HEK293 (cell line): ENCODE measurements at regions not wholly inside any gene's neighbourhood (a gene's known extent, or its start where the extent isn't known, plus 50 kb on each side); places are given as distances from the start of the nearest gene placed in this dataset.

ENCODE experiments used
- CTCF ChIA-PET: fragments of 350-600 bp; formaldehyde crosslinking; extraction: SDS; loops from one replicate; lab custom pipeline; 2021; ENCODE audit warnings: antibody characterized with exemption; lab: Yijun Ruan, JAX
- POLR2A ChIA-PET: fragments of 300-600 bp; formaldehyde crosslinking; extraction: SDS; loops from one replicate; lab custom pipeline; 2020; ENCODE audit warnings: antibody characterized with exemption, inconsistent platforms; lab: Yijun Ruan, JAX
- H3K27ac ChIP-seq: fragments of 200-500 bp; sonication (Bioruptor generic); 2 replicates; pipeline ENCODE4 v1.5.1; 2014; ENCODE audit warnings: low read depth, low read length, control low read depth, inconsistent platforms; ENCODE audit errors: extremely low read depth
- H3K36me3 ChIP-seq, 2 experiments: fragments of 200-500 bp in 1 of 2; sonication (Bioruptor generic) in 1 of 2; 1 replicate in 1 of 2; 2 replicates in 1 of 2; pipeline ENCODE4 v1.5.1; 2014 to 2017; ENCODE audit warnings: inconsistent platforms in 2 of 2, low read length in 2 of 2; ENCODE audit not compliant: control insufficient read depth in 2 of 2, insufficient read depth in 1 of 2
- H3K4me1 ChIP-seq: fragments of 200-500 bp; sonication (Bioruptor generic); 2 replicates; pipeline ENCODE4 v1.5.1; 2014; ENCODE audit warnings: mild to moderate bottlenecking, low read length, inconsistent platforms; ENCODE audit not compliant: control insufficient read depth, insufficient read depth
- H3K4me3 ChIP-seq: 2 replicates; pipeline ENCODE4 v1.5.1; 2011; ENCODE audit warnings: low read depth, mild to moderate bottlenecking, control low read depth, low read length, moderate library complexity
- H3K9me3 ChIP-seq: fragments of 200-500 bp; sonication (Bioruptor generic); 2 replicates; pipeline ENCODE4 v1.5.1; 2014; ENCODE audit warnings: low read depth, low read length, inconsistent platforms; ENCODE audit not compliant: control insufficient read depth, insufficient read depth
- KLF8 ChIP-seq: fragments of 450-650 bp; formaldehyde crosslinking; IDR thresholded peaks from 2 replicates; pipeline ENCODE4 v1.5.1; 2016; ENCODE audit warnings: missing biosample characterization, missing genetic modification characterization
- RBAK ChIP-seq: fragments of 450-650 bp; formaldehyde crosslinking; IDR thresholded peaks from 2 replicates; pipeline ENCODE4 v1.5.1; 2016; ENCODE audit warnings: missing biosample characterization, missing genetic modification characterization
- ZNF133 ChIP-seq: fragments of 450-650 bp; formaldehyde crosslinking; IDR thresholded peaks from 2 replicates; pipeline ENCODE4 v1.5.1; 2016; ENCODE audit warnings: missing biosample characterization, missing genetic modification characterization
- ZNF140 ChIP-seq: fragments of 450-650 bp; formaldehyde crosslinking; IDR thresholded peaks from 2 replicates; pipeline ENCODE4 v1.5.1; 2016; ENCODE audit warnings: missing biosample characterization, missing genetic modification characterization
- ZNF146 ChIP-seq: fragments of 450-650 bp; formaldehyde crosslinking; IDR thresholded peaks from 2 replicates; pipeline ENCODE4 v1.5.1; 2016; ENCODE audit warnings: missing biosample characterization, missing genetic modification characterization
- ZNF175 ChIP-seq: fragments of 450-650 bp; formaldehyde crosslinking; IDR thresholded peaks from 2 replicates; pipeline ENCODE4 v1.5.1; 2016; ENCODE audit warnings: missing biosample characterization, missing genetic modification characterization
- ZNF2 ChIP-seq: fragments of 450-650 bp; formaldehyde crosslinking; IDR thresholded peaks from 2 replicates; pipeline ENCODE4 v1.5.1; 2016; ENCODE audit warnings: missing biosample characterization, missing genetic modification characterization
- ZNF221 ChIP-seq: fragments of 450-650 bp; formaldehyde crosslinking; IDR thresholded peaks from 2 replicates; pipeline ENCODE4 v1.5.1; 2017; ENCODE audit warnings: missing biosample characterization, missing genetic modification characterization, borderline replicate concordance
- ZNF280D ChIP-seq: fragments of 450-650 bp; formaldehyde crosslinking; IDR thresholded peaks from 2 replicates; pipeline ENCODE4 v1.5.1; 2016; ENCODE audit warnings: missing biosample characterization, missing genetic modification characterization
- ZNF311 ChIP-seq: fragments of 450-650 bp; formaldehyde crosslinking; IDR thresholded peaks from 2 replicates; pipeline ENCODE4 v1.5.1; 2017; ENCODE audit warnings: missing biosample characterization, missing genetic modification characterization, borderline replicate concordance
- ZNF548 ChIP-seq: fragments of 450-650 bp; formaldehyde crosslinking; IDR thresholded peaks from 2 replicates; pipeline ENCODE4 v1.5.1; 2016; ENCODE audit warnings: missing biosample characterization, missing genetic modification characterization
- ZNF596 ChIP-seq: fragments of 450-650 bp; IDR thresholded peaks from 2 replicates; pipeline ENCODE4 v1.5.0; 2018; ENCODE audit warnings: missing biosample characterization, mild to moderate bottlenecking, missing genetic modification characterization, moderate library complexity
- ZNF600 ChIP-seq: fragments of 450-650 bp; formaldehyde crosslinking; IDR thresholded peaks from 2 replicates; pipeline ENCODE4 v1.5.1; 2016; ENCODE audit warnings: missing biosample characterization, missing genetic modification characterization
- ZNF621 ChIP-seq: fragments of 450-650 bp; formaldehyde crosslinking; IDR thresholded peaks from 2 replicates; pipeline ENCODE4 v1.5.1; 2017; ENCODE audit warnings: missing biosample characterization, missing genetic modification characterization
- ZNF837 ChIP-seq: fragments of 450-650 bp; formaldehyde crosslinking; IDR thresholded peaks from 2 replicates; pipeline ENCODE4 v1.5.1; 2016; ENCODE audit warnings: missing biosample characterization, missing genetic modification characterization
- ZSCAN5A ChIP-seq: fragments of 450-650 bp; formaldehyde crosslinking; IDR thresholded peaks from 2 replicates; pipeline ENCODE4 v1.5.1; 2016; ENCODE audit warnings: missing biosample characterization, missing genetic modification characterization
- TF ChIP-seq, protein P1 (sequence below): fragments of 450-650 bp; IDR thresholded peaks from 2 replicates; pipeline ENCODE4 v1.5.1; 2018; ENCODE audit warnings: missing biosample characterization, mild to moderate bottlenecking, missing genetic modification characterization
- TF ChIP-seq, protein P2 (sequence below): fragments of 450-650 bp; formaldehyde crosslinking; IDR thresholded peaks from 2 replicates; pipeline ENCODE4 v1.5.0; 2017; ENCODE audit warnings: missing biosample characterization, missing genetic modification characterization, borderline replicate concordance
- TF ChIP-seq, protein P3 (sequence below): fragments of 450-650 bp; formaldehyde crosslinking; IDR thresholded peaks from 2 replicates; pipeline ENCODE4 v1.5.1; 2016; ENCODE audit warnings: missing biosample characterization, missing genetic modification characterization
- TF ChIP-seq, protein P4 (sequence below): fragments of 450-650 bp; formaldehyde crosslinking; IDR thresholded peaks from 2 replicates; pipeline ENCODE4 v1.5.1; 2016; ENCODE audit warnings: missing biosample characterization, missing genetic modification characterization, borderline replicate concordance

GRCh38 chr6:25137480-25137879, 141.7 kb upstream of the CARMIL1 start (continued):
- TF ChIP-seq, protein P1, sequence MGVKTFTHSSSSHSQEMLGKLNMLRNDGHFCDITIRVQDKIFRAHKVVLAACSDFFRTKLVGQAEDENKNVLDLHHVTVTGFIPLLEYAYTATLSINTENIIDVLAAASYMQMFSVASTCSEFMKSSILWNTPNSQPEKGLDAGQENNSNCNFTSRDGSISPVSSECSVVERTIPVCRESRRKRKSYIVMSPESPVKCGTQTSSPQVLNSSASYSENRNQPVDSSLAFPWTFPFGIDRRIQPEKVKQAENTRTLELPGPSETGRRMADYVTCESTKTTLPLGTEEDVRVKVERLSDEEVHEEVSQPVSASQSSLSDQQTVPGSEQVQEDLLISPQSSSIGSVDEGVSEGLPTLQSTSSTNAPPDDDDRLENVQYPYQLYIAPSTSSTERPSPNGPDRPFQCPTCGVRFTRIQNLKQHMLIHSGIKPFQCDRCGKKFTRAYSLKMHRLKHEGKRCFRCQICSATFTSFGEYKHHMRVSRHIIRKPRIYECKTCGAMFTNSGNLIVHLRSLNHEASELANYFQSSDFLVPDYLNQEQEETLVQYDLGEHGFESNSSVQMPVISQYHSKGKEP (tag by site-specific recombination): no peak
- TF ChIP-seq ZNF2: no peak
- no peak for TF ChIP-seq ZNF221 (tag by site-specific recombination)

DNA sequence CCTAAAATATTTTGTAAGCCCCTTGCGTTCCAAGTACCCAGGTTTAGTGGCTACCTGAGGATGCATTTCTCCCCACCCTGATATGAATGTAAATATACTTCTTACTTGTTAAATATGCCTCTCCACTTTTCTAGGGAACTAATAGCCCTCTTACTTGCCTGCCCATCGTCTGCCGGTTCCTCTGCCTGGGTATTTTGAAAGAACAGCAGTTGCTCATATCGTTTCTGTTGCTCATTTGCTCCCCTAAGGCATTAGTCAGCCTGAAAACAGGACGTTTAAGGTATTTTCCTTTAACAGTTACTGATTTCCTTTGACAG, 141.3 kb upstream of the CARMIL1 start:
- no peak overlapping the region for H3K27ac ChIP-seq
- no peak for TF ChIP-seq ZNF133 (tag by site-specific recombination)
- TF ChIP-seq, protein P2, sequence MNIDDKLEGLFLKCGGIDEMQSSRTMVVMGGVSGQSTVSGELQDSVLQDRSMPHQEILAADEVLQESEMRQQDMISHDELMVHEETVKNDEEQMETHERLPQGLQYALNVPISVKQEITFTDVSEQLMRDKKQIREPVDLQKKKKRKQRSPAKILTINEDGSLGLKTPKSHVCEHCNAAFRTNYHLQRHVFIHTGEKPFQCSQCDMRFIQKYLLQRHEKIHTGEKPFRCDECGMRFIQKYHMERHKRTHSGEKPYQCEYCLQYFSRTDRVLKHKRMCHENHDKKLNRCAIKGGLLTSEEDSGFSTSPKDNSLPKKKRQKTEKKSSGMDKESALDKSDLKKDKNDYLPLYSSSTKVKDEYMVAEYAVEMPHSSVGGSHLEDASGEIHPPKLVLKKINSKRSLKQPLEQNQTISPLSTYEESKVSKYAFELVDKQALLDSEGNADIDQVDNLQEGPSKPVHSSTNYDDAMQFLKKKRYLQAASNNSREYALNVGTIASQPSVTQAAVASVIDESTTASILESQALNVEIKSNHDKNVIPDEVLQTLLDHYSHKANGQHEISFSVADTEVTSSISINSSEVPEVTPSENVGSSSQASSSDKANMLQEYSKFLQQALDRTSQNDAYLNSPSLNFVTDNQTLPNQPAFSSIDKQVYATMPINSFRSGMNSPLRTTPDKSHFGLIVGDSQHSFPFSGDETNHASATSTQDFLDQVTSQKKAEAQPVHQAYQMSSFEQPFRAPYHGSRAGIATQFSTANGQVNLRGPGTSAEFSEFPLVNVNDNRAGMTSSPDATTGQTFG (tag by site-specific recombination): no peak
- TF ChIP-seq RBAK (tag by site-specific recombination): no peak
- no peak for TF ChIP-seq ZNF548 (tag by site-specific recombination)
- TF ChIP-seq ZNF311 (tag by site-specific recombination): no peak
- TF ChIP-seq ZNF621: no peak
- TF ChIP-seq ZNF221 (tag by site-specific recombination): no peak
- no peak for TF ChIP-seq ZNF146 (tag by site-specific recombination)
- TF ChIP-seq ZNF596 (tag by site-specific recombination): no peak
- TF ChIP-seq ZNF600 (tag by site-specific recombination): no peak
- TF ChIP-seq, protein P3, sequence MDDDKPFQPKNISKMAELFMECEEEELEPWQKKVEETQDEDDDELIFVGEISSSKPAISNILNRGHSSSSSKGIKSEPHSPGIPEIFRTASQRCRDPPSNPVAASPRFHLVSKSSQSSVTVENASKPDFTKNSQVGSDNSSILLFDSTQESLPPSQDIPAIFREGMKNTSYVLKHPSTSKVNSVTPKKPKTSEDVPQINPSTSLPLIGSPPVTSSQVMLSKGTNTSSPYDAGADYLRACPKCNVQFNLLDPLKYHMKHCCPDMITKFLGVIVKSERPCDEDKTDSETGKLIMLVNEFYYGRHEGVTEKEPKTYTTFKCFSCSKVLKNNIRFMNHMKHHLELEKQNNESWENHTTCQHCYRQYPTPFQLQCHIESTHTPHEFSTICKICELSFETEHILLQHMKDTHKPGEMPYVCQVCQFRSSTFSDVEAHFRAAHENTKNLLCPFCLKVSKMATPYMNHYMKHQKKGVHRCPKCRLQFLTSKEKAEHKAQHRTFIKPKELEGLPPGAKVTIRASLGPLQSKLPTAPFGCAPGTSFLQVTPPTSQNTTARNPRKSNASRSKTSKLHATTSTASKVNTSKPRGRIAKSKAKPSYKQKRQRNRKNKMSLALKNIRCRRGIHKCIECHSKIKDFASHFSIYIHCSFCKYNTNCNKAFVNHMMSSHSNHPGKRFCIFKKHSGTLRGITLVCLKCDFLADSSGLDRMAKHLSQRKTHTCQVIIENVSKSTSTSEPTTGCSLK (tag by site-specific recombination): no peak
- TF ChIP-seq ZSCAN5A (tag by site-specific recombination): no peak
- TF ChIP-seq ZNF837 (tag by site-specific recombination): no peak
- TF ChIP-seq ZNF175 (tag by site-specific recombination): no peak
- TF ChIP-seq ZNF280D (tag by site-specific recombination): no peak
- no peak for TF ChIP-seq KLF8 (tag by site-specific recombination)
- TF ChIP-seq, protein P4, sequence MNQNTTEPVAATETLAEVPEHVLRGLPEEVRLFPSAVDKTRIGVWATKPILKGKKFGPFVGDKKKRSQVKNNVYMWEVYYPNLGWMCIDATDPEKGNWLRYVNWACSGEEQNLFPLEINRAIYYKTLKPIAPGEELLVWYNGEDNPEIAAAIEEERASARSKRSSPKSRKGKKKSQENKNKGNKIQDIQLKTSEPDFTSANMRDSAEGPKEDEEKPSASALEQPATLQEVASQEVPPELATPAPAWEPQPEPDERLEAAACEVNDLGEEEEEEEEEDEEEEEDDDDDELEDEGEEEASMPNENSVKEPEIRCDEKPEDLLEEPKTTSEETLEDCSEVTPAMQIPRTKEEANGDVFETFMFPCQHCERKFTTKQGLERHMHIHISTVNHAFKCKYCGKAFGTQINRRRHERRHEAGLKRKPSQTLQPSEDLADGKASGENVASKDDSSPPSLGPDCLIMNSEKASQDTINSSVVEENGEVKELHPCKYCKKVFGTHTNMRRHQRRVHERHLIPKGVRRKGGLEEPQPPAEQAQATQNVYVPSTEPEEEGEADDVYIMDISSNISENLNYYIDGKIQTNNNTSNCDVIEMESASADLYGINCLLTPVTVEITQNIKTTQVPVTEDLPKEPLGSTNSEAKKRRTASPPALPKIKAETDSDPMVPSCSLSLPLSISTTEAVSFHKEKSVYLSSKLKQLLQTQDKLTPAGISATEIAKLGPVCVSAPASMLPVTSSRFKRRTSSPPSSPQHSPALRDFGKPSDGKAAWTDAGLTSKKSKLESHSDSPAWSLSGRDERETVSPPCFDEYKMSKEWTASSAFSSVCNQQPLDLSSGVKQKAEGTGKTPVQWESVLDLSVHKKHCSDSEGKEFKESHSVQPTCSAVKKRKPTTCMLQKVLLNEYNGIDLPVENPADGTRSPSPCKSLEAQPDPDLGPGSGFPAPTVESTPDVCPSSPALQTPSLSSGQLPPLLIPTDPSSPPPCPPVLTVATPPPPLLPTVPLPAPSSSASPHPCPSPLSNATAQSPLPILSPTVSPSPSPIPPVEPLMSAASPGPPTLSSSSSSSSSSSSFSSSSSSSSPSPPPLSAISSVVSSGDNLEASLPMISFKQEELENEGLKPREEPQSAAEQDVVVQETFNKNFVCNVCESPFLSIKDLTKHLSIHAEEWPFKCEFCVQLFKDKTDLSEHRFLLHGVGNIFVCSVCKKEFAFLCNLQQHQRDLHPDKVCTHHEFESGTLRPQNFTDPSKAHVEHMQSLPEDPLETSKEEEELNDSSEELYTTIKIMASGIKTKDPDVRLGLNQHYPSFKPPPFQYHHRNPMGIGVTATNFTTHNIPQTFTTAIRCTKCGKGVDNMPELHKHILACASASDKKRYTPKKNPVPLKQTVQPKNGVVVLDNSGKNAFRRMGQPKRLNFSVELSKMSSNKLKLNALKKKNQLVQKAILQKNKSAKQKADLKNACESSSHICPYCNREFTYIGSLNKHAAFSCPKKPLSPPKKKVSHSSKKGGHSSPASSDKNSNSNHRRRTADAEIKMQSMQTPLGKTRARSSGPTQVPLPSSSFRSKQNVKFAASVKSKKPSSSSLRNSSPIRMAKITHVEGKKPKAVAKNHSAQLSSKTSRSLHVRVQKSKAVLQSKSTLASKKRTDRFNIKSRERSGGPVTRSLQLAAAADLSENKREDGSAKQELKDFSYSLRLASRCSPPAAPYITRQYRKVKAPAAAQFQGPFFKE: no peak
- TF ChIP-seq ZNF140 (tag by site-specific recombination): no peak
- H3K9me3 ChIP-seq: no peaks in the 10 kb centered on the region
- CTCF ChIA-PET: no interaction called here
- POLR2A ChIA-PET: no interaction called here
- H3K36me3 ChIP-seq: no peaks in the 10 kb centered on the region
- H3K4me1 ChIP-seq: no peaks in the 10 kb centered on the region
- no peak overlapping the region for H3K4me3 ChIP-seq
